ENCODE measurements at regions not wholly inside any gene's neighbourhood (a gene's known extent, or its start where the extent isn't known, plus 50 kb on each side); places are given as distances from the start of the nearest gene placed in this dataset.

DNA sequence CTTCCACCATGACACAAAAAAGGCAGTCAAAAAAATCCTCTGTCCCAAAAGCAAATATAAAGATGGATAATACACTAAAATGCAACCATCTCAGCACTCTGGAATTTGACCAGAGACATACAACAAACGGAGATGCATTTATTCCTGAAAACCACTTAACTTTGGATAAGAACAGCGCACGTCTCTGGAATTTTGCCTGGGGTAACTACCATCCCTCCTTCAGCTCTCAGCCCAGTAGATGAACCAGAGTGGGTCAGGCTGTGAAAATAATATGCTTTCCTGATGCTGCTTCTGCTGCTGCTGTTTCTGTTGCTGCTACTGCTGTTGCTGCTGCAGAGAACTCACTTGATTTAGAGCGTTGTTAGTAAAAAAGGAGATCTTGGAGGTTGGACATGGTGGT is 133.8 kb upstream of the ACVR2A start (continued):
- TF ChIP-seq SIN3A (IDR thresholded peaks at IDR 0.05; ENCODE audit: low read depth): no peak
- TF ChIP-seq EZH2 (IDR thresholded peaks at IDR 0.05): no peak
- no peak for TF ChIP-seq CBX3 (IDR thresholded peaks at IDR 0.05; ENCODE audit: low read depth)
- TF ChIP-seq SP1 (IDR thresholded peaks at IDR 0.05; ENCODE audit: low read depth): no peak
- TF ChIP-seq YY1 (IDR thresholded peaks at IDR 0.05; ENCODE audit: extremely low read depth, insufficient replicate concordance, low read depth, low read length): no peak
- no peak for TF ChIP-seq FOSL1 (IDR thresholded peaks at IDR 0.05; ENCODE audit: low read depth)

DNA sequence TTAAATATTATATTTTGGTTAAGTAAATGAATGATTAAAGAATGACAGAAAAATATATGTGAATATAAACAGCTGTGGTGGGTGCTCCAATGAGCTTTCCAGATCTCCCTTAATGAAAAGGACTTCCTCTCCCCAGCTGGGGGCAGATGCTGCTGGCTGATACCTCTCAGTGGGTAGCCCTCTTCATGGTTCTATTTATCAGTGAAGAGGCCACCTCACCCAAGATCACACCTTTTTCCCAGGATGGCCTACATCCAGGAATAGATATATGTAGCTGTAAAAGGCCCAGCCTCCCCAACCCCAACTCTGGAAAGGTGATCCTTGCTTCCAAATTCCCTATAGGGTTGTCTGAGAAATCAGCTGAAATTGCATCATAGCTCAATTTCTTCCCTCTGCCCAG is 135.2 kb upstream of the ACVR2A start:
- RAD21 ChIA-PET (ENCODE audit: low non-redundant PET in 1 of 2, low total read pairs in 2 of 2, uncharacterized antibody in 2 of 2, unreplicated experiment in 2 of 2): no interaction called here
- Histone ChIP-seq H3K4me1 (ENCODE audit: control insufficient read depth in 1 of 2, insufficient read depth in 2 of 2, low read length in 2 of 2) (no peaks in the 10 kb centered on the region), H3K4me2 (ENCODE audit: low read length) (no peak overlapping the region), H3K27ac (ENCODE audit: low read depth, low read length) (no peak overlapping the region), H3K9me3 (ENCODE audit: control insufficient read depth in 1 of 2, insufficient read depth in 1 of 2, low read depth in 1 of 2, low read length in 2 of 2) (no peaks in the 10 kb centered on the region), H3K27me3 (ENCODE audit: insufficient read depth, low read length) (no peaks in the 10 kb centered on the region), H3K9me2 (ENCODE audit: insufficient read depth) (no peaks in the 10 kb centered on the region), H2AFZ (ENCODE audit: low read depth, low read length, poor library complexity, severe bottlenecking) (no peak overlapping the region), H3K36me3 (ENCODE audit: control insufficient read depth in 1 of 2, insufficient read depth in 2 of 2, low read length in 2 of 2) (no peaks in the 10 kb centered on the region), H3K4me3 (replicated peaks in 1 of 2; ENCODE audit: low read depth in 1 of 2, low read length in 2 of 2) (no peak overlapping the region), H3K79me2 (ENCODE audit: insufficient read depth, low read length) (no peaks in the 10 kb centered on the region), H4K20me1 (ENCODE audit: insufficient read depth) (no peaks in the 10 kb centered on the region), H3K9ac (ENCODE audit: low read length) (no peak overlapping the region)
- CTCF ChIA-PET: no interaction called here
- no TSS peak for BruUV-seq (replicated peaks)
- DNase-seq (ENCODE audit: low read depth, low spot score) (no peak), ATAC-seq (no peak)
- TF ChIP-seq ZBTB33 (IDR thresholded peaks at IDR 0.05; ENCODE audit: extremely low read depth, insufficient replicate concordance, low read length) (no peak), ELF1 (IDR thresholded peaks at IDR 0.05; ENCODE audit: borderline replicate concordance, low read depth) (no peak), TCF7L2 (IDR thresholded peaks at IDR 0.05; ENCODE audit: borderline replicate concordance, extremely low read depth, insufficient read depth, insufficient read length) (no peak), YY1 (IDR thresholded peaks at IDR 0.05; ENCODE audit: extremely low read depth, insufficient replicate concordance, low read depth, low read length) (no peak), SIN3A (IDR thresholded peaks at IDR 0.05; ENCODE audit: low read depth) (no peak), RAD21 (IDR thresholded peaks at IDR 0.05; ENCODE audit: low read depth) (no peak), ZNF274 (IDR thresholded peaks at IDR 0.05; ENCODE audit: low read depth, low read length) (no peak), SP1 (IDR thresholded peaks at IDR 0.05; ENCODE audit: low read depth) (no peak), CBX3 (IDR thresholded peaks at IDR 0.05; ENCODE audit: low read depth) (no peak)
- TF ChIP-seq, protein P1, sequence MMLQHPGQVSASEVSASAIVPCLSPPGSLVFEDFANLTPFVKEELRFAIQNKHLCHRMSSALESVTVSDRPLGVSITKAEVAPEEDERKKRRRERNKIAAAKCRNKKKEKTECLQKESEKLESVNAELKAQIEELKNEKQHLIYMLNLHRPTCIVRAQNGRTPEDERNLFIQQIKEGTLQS (IDR thresholded peaks at IDR 0.05): no peak
- POLR2A ChIA-PET: no interaction called here
- intact Hi-C loops (cut with micrococcal nuclease): no loop called here
